Spleen (tissue), 11 donors: ENCODE measurements at regions not wholly inside any gene's neighbourhood (a gene's known extent, or its start where the extent isn't known, plus 50 kb on each side); places are given as distances from the start of the nearest gene placed in this dataset.

ENCODE experiments used
- DNase-seq: peaks from one replicate; pipeline ENCODE4 v3.0.0-alpha.2; 2020
- H3K27ac ChIP-seq, 8 donors: fragments of 200-600 bp; sonication (generic) in 7 of 8; 1 replicate in 4 of 8; 2 replicates in 4 of 8; pipeline versions ENCODE4 v1.5.0 to v1.8.0; 2016 to 2021; ENCODE audit warnings: inconsistent platforms in 4 of 8, mild to moderate bottlenecking in 4 of 8, moderate library complexity in 1 of 8
- H3K27me3 ChIP-seq, 7 donors: fragments of 200-600 bp; sonication (generic) in 6 of 7; replicated peaks in 1 of 7; 1 replicate in 4 of 7; 2 replicates in 3 of 7; pipeline versions ENCODE4 v1.5.0 to v1.8.0; 2016 to 2021; ENCODE audit warnings: inconsistent platforms in 3 of 7, mild to moderate bottlenecking in 1 of 7
- H3K36me3 ChIP-seq, 6 donors: fragments of 200-600 bp; sonication (generic) in 5 of 6; 1 replicate in 4 of 6; 2 replicates in 2 of 6; pipeline versions ENCODE4 v1.5.0 to v1.8.0; 2016 to 2021; ENCODE audit warnings: inconsistent platforms in 2 of 6
- H3K4me1 ChIP-seq, 6 donors: fragments of 200-600 bp; sonication (generic) in 5 of 6; 1 replicate in 3 of 6; 2 replicates in 3 of 6; pipeline versions ENCODE4 v1.5.0 to v1.8.0; 2016 to 2021; ENCODE audit warnings: inconsistent platforms in 3 of 6
- H3K4me3 ChIP-seq, 8 donors: fragments of 200-600 bp; sonication (generic) in 7 of 8; 1 replicate in 4 of 8; 2 replicates in 4 of 8; pipeline versions ENCODE4 v1.5.0 to v1.8.0; 2016 to 2021; ENCODE audit warnings: inconsistent platforms in 4 of 8, mild to moderate bottlenecking in 4 of 8, moderate library complexity in 2 of 8
- H3K9me3 ChIP-seq, 8 donors: fragments of 200-600 bp; sonication (generic) in 7 of 8; 1 replicate in 4 of 8; 2 replicates in 4 of 8; pipeline versions ENCODE4 v1.5.0 to v1.8.0; 2016 to 2021; ENCODE audit warnings: inconsistent platforms in 4 of 8
- CTCF ChIP-seq, 11 experiments: fragments of 200-600 bp in 7 of 11; fragments of 450-650 bp in 4 of 11; sonication (generic) in 4 of 11; IDR thresholded peaks in 8 of 11; conservative IDR thresholded peaks in 3 of 11; 1 replicate in 7 of 11; 2 replicates in 4 of 11; pipeline versions ENCODE4 v1.4.0 to v1.8.0; 2016 to 2021; ENCODE audit warnings: antibody characterized with exemption in 11 of 11, inconsistent platforms in 4 of 11, mild to moderate bottlenecking in 1 of 11
- POLR2A ChIP-seq, 3 donors: fragments of 450-650 bp; IDR thresholded peaks; one replicate each; pipeline ENCODE4 v1.5.1; 2017; ENCODE audit warnings: antibody characterized with exemption in 3 of 3, mild to moderate bottlenecking in 1 of 3
- POLR2AphosphoS5 ChIP-seq, 3 donors: sonication (generic); formaldehyde crosslinking; IDR thresholded peaks; one replicate each; pipeline ENCODE4 v1.5.1; 2017; ENCODE audit warnings: antibody characterized with exemption in 3 of 3
- WGBS, 5 donors: extraction: QIAGEN DNeasy Blood & Tissue Kit in 3 of 5; methylation state at CpG; one replicate each; pipeline versions ENCODE4 v1.1.5 to v1.1.7; 2013 to 2018; 5-methylcytosine and 5-hydroxymethylcytosine counted together
- intact Hi-C: fragments of 100-400 bp; cut with DNase I; formaldehyde crosslinking; loops from one replicate; pipeline ENCODE4 v1.15.0; 2023; ENCODE audit warnings: low total_unique reads
- donor health status: healthy with polysubstance abuse.
- donor health status: DM: no; HTN: no; CAD: no; lungs with moderate emphysema.
- donor health status: DM: no; HTN: no; CAD: no.
- donor health status: Bipolar disorder and iron deficiency.
- donor health status: healthy.
- donor health status: DM: no; HTN: no; CAD: no.
- donor health status: DM: yes; HTN: yes; CAD: no.

- H3K27ac ChIP-seq: no peak overlapping the region
- WGBS, 5 donors: 67 to 88% (median 76%) methylated on average over 3 of the region's 3 CpGs
These were observed 64.0 kb upstream of the EGR2 start for GRCh38 chr10:62880162-62880561.

GRCh38 chr10:62873866-62874265 lies 57.7 kb upstream of the EGR2 start:
- no peak for DNase-seq
- no peaks in the 10 kb centered on the region for H3K4me1 ChIP-seq
- peaks cover 0 to 6% (median 0%) of the 10 kb centered on the region in 7 donors for H3K27me3 ChIP-seq
- 81 to 94% (median 88%) methylated on average over 2 of the region's 2 CpGs for WGBS, 5 donors
- TF ChIP-seq POLR2AphosphoS5 (IDR thresholded peaks at IDR 0.05) (no peak), CTCF (IDR thresholded peaks at IDR 0.05 in 8 of 11, conservative IDR thresholded peaks at IDR 0.05 in 3 of 11) (no peak), POLR2A (IDR thresholded peaks at IDR 0.05) (no peak)
- intact Hi-C loops: no loop called here
- no peaks in the 10 kb centered on the region for H3K9me3 ChIP-seq
- H3K4me3 ChIP-seq: no peak overlapping the region
- no peaks in the 10 kb centered on the region for H3K36me3 ChIP-seq
- no peak overlapping the region for H3K27ac ChIP-seq

More at GRCh38 chr10:62880162-62880561, 64.0 kb upstream of the EGR2 start:
- no peak for TF ChIP-seq POLR2AphosphoS5 (IDR thresholded peaks at IDR 0.05)
- TF ChIP-seq CTCF (IDR thresholded peaks at IDR 0.05 in 8 of 11, conservative IDR thresholded peaks at IDR 0.05 in 3 of 11): no peak
- no peak for TF ChIP-seq POLR2A (IDR thresholded peaks at IDR 0.05)
- H3K27me3 ChIP-seq: peaks cover 0 to 12% (median 0%) of the 10 kb centered on the region in 7 donors
- H3K9me3 ChIP-seq: no peaks in the 10 kb centered on the region
- H3K4me3 ChIP-seq: no peak overlapping the region
- no peaks in the 10 kb centered on the region for H3K36me3 ChIP-seq
- intact Hi-C loops: no loop called here
- no peak for DNase-seq
- no peaks in the 10 kb centered on the region for H3K4me1 ChIP-seq

- Histone ChIP-seq H3K9me3 (no peaks in the 10 kb centered on the region), H3K4me3 (no peak overlapping the region), H3K27ac (no peak overlapping the region), H3K27me3 (no peaks in the 10 kb centered on the region), H3K4me1 (no peaks in the 10 kb centered on the region), H3K36me3 (no peaks in the 10 kb centered on the region)
- intact Hi-C loops: no loop called here
- TF ChIP-seq POLR2A (IDR thresholded peaks at IDR 0.05) (no peak), POLR2AphosphoS5 (IDR thresholded peaks at IDR 0.05) (no peak), CTCF (IDR thresholded peaks at IDR 0.05 in 8 of 11, conservative IDR thresholded peaks at IDR 0.05 in 3 of 11) (no peak)
- no peak for DNase-seq
- WGBS, 5 donors: 76 to 85% (median 78%) methylated on average over 7 of the region's 7 CpGs
These were observed 54.7 kb upstream of the EGR2 start for GRCh38 chr10:62870866-62871265.

- TF ChIP-seq POLR2A (IDR thresholded peaks at IDR 0.05) (no peak), POLR2AphosphoS5 (IDR thresholded peaks at IDR 0.05) (no peak), CTCF (IDR thresholded peaks at IDR 0.05 in 8 of 11, conservative IDR thresholded peaks at IDR 0.05 in 3 of 11) (no peak)
- WGBS, 5 donors: 81 to 87% (median 84%) methylated on average over 3 of the region's 3 CpGs
- no peak overlapping the region for H3K27ac ChIP-seq
- H3K27me3 ChIP-seq: no peaks in the 10 kb centered on the region
- no peaks in the 10 kb centered on the region for H3K36me3 ChIP-seq
- no peaks in the 10 kb centered on the region for H3K9me3 ChIP-seq
- H3K4me1 ChIP-seq: no peaks in the 10 kb centered on the region
- DNase-seq: no peak
- intact Hi-C loops: no loop called here
- H3K4me3 ChIP-seq: no peak overlapping the region
These were observed 53.8 kb upstream of the EGR2 start for GRCh38 chr10:62869958-62870357.
